GM12878 (cell line): ENCODE measurements at regions not wholly inside any gene's neighbourhood (a gene's known extent, or its start where the extent isn't known, plus 50 kb on each side); places are given as distances from the start of the nearest gene placed in this dataset.

Experiments
- ATAC-seq: fragments of 200-7000 bp; cut with Tn5 transposase; 3 replicates; pipeline ENCODE4 v1.9.1; 2020; ENCODE audit warnings: mild to moderate bottlenecking, moderate library complexity
- BruUV-seq: library from RNA; stranded (reverse); fragments of 400-500 nt; replicated peaks from 2 replicates; lab custom pipeline; 2021; lab: Mats Ljungman, UMichigan
- CTCF ChIA-PET: fragments of 300-600 bp; sonication (Branson Sonifier 250); formaldehyde crosslinking; extraction: SDS; loops from one replicate; lab custom pipeline; 2021; ENCODE audit warnings: inconsistent platforms; lab: Yijun Ruan, JAX
- POLR2A ChIA-PET: fragments of 350-600 bp; formaldehyde crosslinking; extraction: SDS; loops from one replicate; lab custom pipeline; 2021; ENCODE audit warnings: inconsistent platforms; lab: Charles Lee
- RAD21 ChIA-PET: fragments of 300-600 bp; sonication (Branson Sonifier 250); formaldehyde crosslinking; loops from one replicate; lab custom pipeline; 2023; ENCODE audit warnings: antibody characterized with exemption; ENCODE audit not compliant: unreplicated experiment; lab: Charles Lee
- SMC1A ChIA-PET: fragments of 300-600 bp; sonication (Branson Sonifier 250); formaldehyde crosslinking; loops from one replicate; lab custom pipeline; 2023; ENCODE audit not compliant: unreplicated experiment, uncharacterized antibody; lab: Charles Lee
- DNase-seq: peaks from one replicate; pipeline ENCODE4 v3.0.0-alpha.2; 2011; ENCODE audit warnings: low read depth, low spot score
- FAIRE-seq: peaks from 3 replicates; lab custom pipeline; 2011; peaks lifted over from hg19 to GRCh38; lab: Jason Lieb, UNC
- H2AFZ ChIP-seq: 2 replicates; pipeline ENCODE4 v1.6.0; 2011; ENCODE audit warnings: low read depth, low read length, control low read depth; ENCODE audit not compliant: control insufficient read depth
- H3K27ac ChIP-seq: 2 replicates; pipeline ENCODE4 v1.5.1; 2011; ENCODE audit warnings: control low read depth; ENCODE audit not compliant: control insufficient read depth, insufficient read depth
- H3K27me3 ChIP-seq, 2 experiments: replicated peaks in 1 of 2; 2 replicates each; pipeline versions ENCODE4 v1.6.0 to v1.6.1; 2011; ENCODE audit warnings: low read length in 1 of 2; ENCODE audit not compliant: control insufficient read depth in 2 of 2, insufficient read depth in 2 of 2
- H3K36me3 ChIP-seq, 2 experiments: 2 replicates each; pipeline ENCODE4 v1.5.1; 2011; ENCODE audit warnings: low read length in 1 of 2; ENCODE audit not compliant: control insufficient read depth in 2 of 2, insufficient read depth in 2 of 2
- H3K4me1 ChIP-seq: 2 replicates; pipeline ENCODE4 v1.6.1; 2011; ENCODE audit warnings: mild to moderate bottlenecking, low read length, moderate library complexity, mixed read lengths; ENCODE audit not compliant: control insufficient read depth, insufficient read depth
- H3K4me2 ChIP-seq: 2 replicates; pipeline ENCODE4 v1.6.0; 2011; ENCODE audit warnings: control low read depth; ENCODE audit not compliant: control insufficient read depth, insufficient read depth
- H3K4me3 ChIP-seq: fragments of 200-600 bp; sonication (generic); 2 replicates; pipeline ENCODE4 v1.5.1; 2016
- H3K79me2 ChIP-seq: 2 replicates; pipeline ENCODE4 v1.6.0; 2011; ENCODE audit warnings: low read length; ENCODE audit not compliant: control insufficient read depth, insufficient read depth
- H3K9ac ChIP-seq: 2 replicates; pipeline ENCODE4 v1.8.0; 2011; ENCODE audit warnings: low read length, control low read depth, mixed read lengths; ENCODE audit not compliant: control insufficient read depth, insufficient read depth
- H3K9me3 ChIP-seq: replicated peaks from 3 replicates; pipeline ENCODE4 v1.5.1; 2011; ENCODE audit warnings: mild to moderate bottlenecking, low read length; ENCODE audit not compliant: control insufficient read depth, insufficient read depth
- H4K20me1 ChIP-seq: 2 replicates; pipeline ENCODE4 v1.6.0; 2011; ENCODE audit not compliant: control insufficient read depth, insufficient read depth
- E2F4 ChIP-seq: IDR thresholded peaks from 2 replicates; pipeline ENCODE4 v1.6.1; 2012; ENCODE audit warnings: low read depth, low read length, improper control_type of control experiment
- EED ChIP-seq: sonication (generic); IDR thresholded peaks from 2 replicates; pipeline ENCODE4 v1.6.1; 2016; ENCODE audit warnings: antibody characterized with exemption, low read depth
- HDAC2 ChIP-seq: fragments of 200-600 bp; sonication (generic); IDR thresholded peaks from 2 replicates; pipeline ENCODE4 v1.6.1; 2017
- NBN ChIP-seq: fragments of 450-650 bp; IDR thresholded peaks from 2 replicates; pipeline ENCODE4 v1.6.1; 2016
- NFYA ChIP-seq: IDR thresholded peaks from 2 replicates; pipeline ENCODE4 v1.6.1; 2011; ENCODE audit warnings: low read depth, mild to moderate bottlenecking, low read length, improper control_type of control experiment, borderline replicate concordance
- PBX3 ChIP-seq: IDR thresholded peaks from 2 replicates; pipeline ENCODE4 v1.6.1; 2011; ENCODE audit warnings: mild to moderate bottlenecking, low read depth, low read length, moderate library complexity; ENCODE audit not compliant: insufficient replicate concordance
- POLR2AphosphoS5 ChIP-seq: IDR thresholded peaks from 2 replicates; pipeline ENCODE4 v1.6.1; 2011; ENCODE audit warnings: mild to moderate bottlenecking, low read length, inconsistent platforms
- SMAD1 ChIP-seq: fragments of 450-650 bp; IDR thresholded peaks from 2 replicates; pipeline ENCODE4 v1.6.1; 2018; ENCODE audit warnings: mild to moderate bottlenecking, low read depth; ENCODE audit not compliant: partially characterized antibody
- SP1 ChIP-seq: IDR thresholded peaks from one replicate; pipeline ENCODE4 v1.6.1; 2011; ENCODE audit warnings: low read depth, low read length
- USF1 ChIP-seq: IDR thresholded peaks from 2 replicates; pipeline ENCODE4 v1.6.1; 2011; ENCODE audit warnings: borderline replicate concordance, low read depth, mild to moderate bottlenecking, moderate library complexity, mixed read lengths, low read length; ENCODE audit not compliant: insufficient read depth; ENCODE audit errors: extremely low read length
- WRNIP1 ChIP-seq: IDR thresholded peaks from 2 replicates; pipeline ENCODE4 v1.6.1; 2011; ENCODE audit warnings: low read depth, low read length, improper control_type of control experiment, borderline replicate concordance
- YBX1 ChIP-seq: fragments of 450-650 bp; IDR thresholded peaks from 2 replicates; pipeline ENCODE4 v1.6.1; 2016; ENCODE audit warnings: antibody characterized with exemption
- ZBTB33 ChIP-seq: fragments of 450-650 bp; IDR thresholded peaks from 2 replicates; pipeline ENCODE4 v1.6.1; 2017; ENCODE audit warnings: mild to moderate bottlenecking
- ZNF207 ChIP-seq: fragments of 450-650 bp; IDR thresholded peaks from 2 replicates; pipeline ENCODE4 v1.6.1; 2014; ENCODE audit warnings: antibody characterized with exemption, mild to moderate bottlenecking, borderline replicate concordance
- in situ Hi-C: fragments of 300-500 bp; cut with MboI; formaldehyde crosslinking; loops from 9 replicates; pipeline ENCODE4 v1.14.3; 2018; ENCODE audit warnings: mixed read lengths
- intact Hi-C: fragments of 100-400 bp; cut with micrococcal nuclease; formaldehyde crosslinking; loops from one replicate; pipeline ENCODE4 v1.14.2; 2022; ENCODE audit not compliant: unreplicated experiment

GRCh38 chr2:183901931-183902330, 696.4 kb upstream of the ZNF804A start:
- Histone ChIP-seq H3K9me3 (no peaks in the 10 kb centered on the region), H3K27ac (no peak overlapping the region), H2AFZ (no peak overlapping the region), H3K4me1 (no peaks in the 10 kb centered on the region), H3K79me2 (no peaks in the 10 kb centered on the region), H3K27me3 (no peaks in the 10 kb centered on the region), H3K4me3 (no peak overlapping the region), H3K36me3 (no peaks in the 10 kb centered on the region), H4K20me1 (no peaks in the 10 kb centered on the region), H3K4me2 (no peak overlapping the region), H3K9ac (no peak overlapping the region)
- ATAC-seq, result no peak
- CTCF ChIA-PET, result no interaction called here
- TF ChIP-seq NFYA (no peak), EED (no peak), SP1 (no peak), NBN (no peak), E2F4 (no peak), ZNF207 (no peak), WRNIP1 (no peak), YBX1 (no peak), PBX3 (no peak), SMAD1 (no peak), HDAC2 (no peak), ZBTB33 (no peak), USF1 (no peak), POLR2AphosphoS5 (no peak)
- POLR2A ChIA-PET, result no interaction called here
- no peak for FAIRE-seq
- intact Hi-C loops (no loop called here), in situ Hi-C loops (no loop called here)
- no peak for DNase-seq
- RAD21 ChIA-PET, result no interaction called here
- SMC1A ChIA-PET, result no interaction called here
- no TSS peak for BruUV-seq
